H9 (cell line): ENCODE measurements at regions not wholly inside any gene's neighbourhood (a gene's known extent, or its start where the extent isn't known, plus 50 kb on each side); places are given as distances from the start of the nearest gene placed in this dataset.

Source experiments
- DNase-seq: peaks from one replicate; pipeline ENCODE4 v3.0.0-alpha.2; 2017
- H2AFZ ChIP-seq: one replicate; pipeline ENCODE4 v1.6.1; 2013; ENCODE audit warnings: mild to moderate bottlenecking, low read length, control low read depth, moderate library complexity
- H2AK5ac ChIP-seq: 2 replicates; pipeline ENCODE4 v1.6.1; 2013; ENCODE audit warnings: low read length, control low read depth, mixed read lengths; ENCODE audit not compliant: insufficient read length
- H2BK120ac ChIP-seq: one replicate; pipeline ENCODE4 v1.6.1; 2013; ENCODE audit warnings: low read depth, mild to moderate bottlenecking, low read length, control low read depth, inconsistent platforms; ENCODE audit not compliant: poor library complexity, severe bottlenecking
- H2BK12ac ChIP-seq: 2 replicates; pipeline ENCODE4 v1.6.1; 2013; ENCODE audit warnings: low read length, control low read depth, mixed read lengths, low read depth; ENCODE audit not compliant: insufficient read length
- H2BK15ac ChIP-seq: 2 replicates; pipeline ENCODE4 v1.6.1; 2013; ENCODE audit warnings: low read depth, low read length, control low read depth
- H2BK20ac ChIP-seq: one replicate; pipeline ENCODE4 v1.6.1; 2013; ENCODE audit warnings: low read depth, mild to moderate bottlenecking, low read length, control low read depth, inconsistent platforms; ENCODE audit not compliant: poor library complexity, severe bottlenecking
- H2BK5ac ChIP-seq: 2 replicates; pipeline ENCODE4 v1.6.1; 2013; ENCODE audit warnings: low read length, control low read depth, mixed read lengths; ENCODE audit not compliant: insufficient read length
- H3K14ac ChIP-seq: 2 replicates; pipeline ENCODE4 v1.6.1; 2013; ENCODE audit warnings: low read length, control low read depth; ENCODE audit not compliant: insufficient read depth
- H3K18ac ChIP-seq: 2 replicates; pipeline ENCODE4 v1.6.1; 2013; ENCODE audit warnings: low read depth, mild to moderate bottlenecking, mixed read lengths, low read length, control low read depth; ENCODE audit not compliant: insufficient read length
- H3K23ac ChIP-seq: 2 replicates; pipeline ENCODE4 v1.6.1; 2013; ENCODE audit warnings: low read length, control low read depth, mixed read lengths, low read depth; ENCODE audit not compliant: insufficient read length
- H3K23me2 ChIP-seq: 2 replicates; pipeline ENCODE4 v1.6.1; 2013; ENCODE audit warnings: low read depth, mild to moderate bottlenecking, mixed read lengths, low read length, control low read depth; ENCODE audit not compliant: insufficient read length, poor library complexity, severe bottlenecking
- H3K27ac ChIP-seq: 2 replicates; pipeline ENCODE4 v1.5.1; 2013; ENCODE audit warnings: low read length, control low read depth, mixed read lengths, low read depth; ENCODE audit not compliant: insufficient read length
- H3K27me3 ChIP-seq: 2 replicates; pipeline ENCODE4 v1.6.1; 2013; ENCODE audit warnings: low read length, control low read depth, inconsistent platforms; ENCODE audit not compliant: insufficient read depth
- H3K4ac ChIP-seq: 2 replicates; pipeline ENCODE4 v1.6.1; 2013; ENCODE audit warnings: low read depth, mild to moderate bottlenecking, control low read depth, inconsistent platforms, low read length, moderate library complexity
- H3K4me1 ChIP-seq: 2 replicates; pipeline ENCODE4 v1.6.1; 2013; ENCODE audit warnings: low read length, control low read depth, inconsistent platforms; ENCODE audit not compliant: insufficient read depth
- H3K4me2 ChIP-seq: 2 replicates; pipeline ENCODE4 v1.6.1; 2013; ENCODE audit warnings: low read length, control low read depth, mixed read lengths; ENCODE audit not compliant: insufficient read length, insufficient read depth
- H3K56ac ChIP-seq: 2 replicates; pipeline ENCODE4 v1.6.1; 2013; ENCODE audit warnings: low read depth, mild to moderate bottlenecking, mixed read lengths, low read length, control low read depth; ENCODE audit not compliant: insufficient read length
- H3K79me1 ChIP-seq: 2 replicates; pipeline ENCODE4 v1.6.1; 2013; ENCODE audit warnings: low read depth, mild to moderate bottlenecking, moderate library complexity, low read length, control low read depth, inconsistent platforms; ENCODE audit not compliant: insufficient read depth, poor library complexity, severe bottlenecking
- H3K79me2 ChIP-seq: 2 replicates; pipeline ENCODE4 v1.6.1; 2013; ENCODE audit warnings: low read length, control low read depth, inconsistent platforms; ENCODE audit not compliant: insufficient read depth
- H3K9ac ChIP-seq: 2 replicates; pipeline ENCODE4 v1.6.1; 2013; ENCODE audit warnings: low read length, control low read depth, mixed read lengths; ENCODE audit not compliant: insufficient read length; ENCODE audit errors: extremely low read depth
- H3K9me3 ChIP-seq: one replicate; pipeline ENCODE4 v1.6.1; 2013; ENCODE audit warnings: low read depth, low read length, inconsistent platforms; ENCODE audit not compliant: control insufficient read depth
- H3T11ph ChIP-seq: one replicate; pipeline ENCODE4 v1.6.1; 2013; ENCODE audit warnings: mild to moderate bottlenecking, low read length, control low read depth, inconsistent platforms
- H4K20me1 ChIP-seq: one replicate; pipeline ENCODE4 v1.6.1; 2013; ENCODE audit not compliant: control insufficient read depth, insufficient read length, insufficient read depth
- H4K5ac ChIP-seq: 2 replicates; pipeline ENCODE4 v1.6.1; 2013; ENCODE audit warnings: low read depth, mild to moderate bottlenecking, mixed read lengths, low read length, control low read depth; ENCODE audit not compliant: insufficient read length
- H4K8ac ChIP-seq: replicated peaks from 2 replicates; pipeline ENCODE4 v1.6.1; 2013; ENCODE audit warnings: low read length, control low read depth, mixed read lengths, low read depth; ENCODE audit not compliant: insufficient read length
- H4K91ac ChIP-seq: 2 replicates; pipeline ENCODE4 v1.6.1; 2013; ENCODE audit warnings: low read depth, mild to moderate bottlenecking, moderate library complexity, mixed read lengths, low read length, control low read depth; ENCODE audit not compliant: insufficient read length
- H3K27ac Mint-ChIP-seq, 3 experiments: 2 replicates in 2 of 3; 3 replicates in 1 of 3; pipeline ENCODE4 v1.8.0; 2020 to 2021; ENCODE audit warnings: mixed read lengths in 3 of 3, mild to moderate bottlenecking in 1 of 3, moderate library complexity in 1 of 3
- H3K27me3 Mint-ChIP-seq: 2 replicates; pipeline ENCODE4 v1.8.0; 2021; ENCODE audit warnings: low read depth, mild to moderate bottlenecking, moderate library complexity, mixed read lengths
- H3K36me3 Mint-ChIP-seq, 3 experiments: 2 replicates in 2 of 3; 3 replicates in 1 of 3; pipeline ENCODE4 v1.8.0; 2020 to 2021; ENCODE audit warnings: low read depth in 3 of 3, mixed read lengths in 3 of 3; ENCODE audit not compliant: insufficient read depth in 1 of 3
- H3K4me1 Mint-ChIP-seq, 2 experiments: 2 replicates each; pipeline ENCODE4 v1.8.0; 2020; ENCODE audit warnings: mixed read lengths in 2 of 2
- H3K4me3 Mint-ChIP-seq, 2 experiments: 2 replicates in 1 of 2; 3 replicates in 1 of 2; pipeline ENCODE4 v1.8.0; 2020 to 2021; ENCODE audit warnings: mild to moderate bottlenecking in 2 of 2, mixed read lengths in 2 of 2, moderate library complexity in 1 of 2
- H3K9me3 Mint-ChIP-seq, 2 experiments: 2 replicates in 1 of 2; 3 replicates in 1 of 2; pipeline ENCODE4 v1.8.0; 2020; ENCODE audit warnings: mild to moderate bottlenecking in 2 of 2, mixed read lengths in 2 of 2, moderate library complexity in 1 of 2
- WGBS: extraction: QIAGEN DNeasy Blood & Tissue Kit; methylation state at CpG from one replicate; pipeline ENCODE4 v1.1.7; 2013; ENCODE audit warnings: missing lambda C conversion rate, low lambda C conversion rate, mixed read lengths; ENCODE audit not compliant: insufficient read length; ENCODE audit errors: extremely low coverage; 5-methylcytosine and 5-hydroxymethylcytosine counted together
- TF ChIP-seq, protein P1 (sequence below): fragments of 200-600 bp; sonication (generic); conservative IDR thresholded peaks from 3 replicates; pipeline ENCODE4 v1.8.0; 2021; ENCODE audit warnings: antibody characterized with exemption, mild to moderate bottlenecking

DNA sequence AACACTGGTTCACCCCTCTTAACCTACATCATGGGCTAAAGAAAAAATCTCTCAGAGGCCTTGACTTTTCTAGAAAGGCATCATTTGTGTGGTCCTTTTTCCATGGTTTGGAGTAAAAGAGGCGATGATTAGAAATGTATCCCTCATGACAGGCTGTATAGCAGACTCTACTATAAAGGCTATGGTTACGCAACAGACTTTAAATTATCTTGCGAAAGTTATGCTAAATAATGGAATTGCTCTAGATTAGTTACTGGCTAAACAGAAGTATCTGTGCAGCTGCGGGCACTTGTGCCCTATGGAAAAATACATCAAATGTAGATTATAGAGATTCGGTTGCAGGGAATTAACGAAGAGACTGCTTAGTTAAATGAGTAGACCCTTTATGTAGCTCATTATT, 101.6 kb downstream of the TMEM47 start:
- H4K5ac ChIP-seq, result no peak overlapping the region
- peaks cover 58 to 67% of the 10 kb centered on the region in 2 experiments for H3K4me1 Mint-ChIP-seq
- no CpG with 5 or more reads among the region's 6 CpGs for WGBS
- H2BK20ac ChIP-seq, result no peak overlapping the region
- H3K23ac ChIP-seq, result no peak overlapping the region
- H2BK15ac ChIP-seq, result no peak overlapping the region
- H3K79me1 ChIP-seq, result no peaks in the 10 kb centered on the region
- H2AK5ac ChIP-seq, result no peak overlapping the region
- H4K20me1 ChIP-seq, result no peaks in the 10 kb centered on the region
- H3K56ac ChIP-seq, result no peak overlapping the region
- H3K4me2 ChIP-seq, result no peak overlapping the region
- H3K27ac Mint-ChIP-seq, result no peak overlapping the region
- no peaks in the 10 kb centered on the region for H3K23me2 ChIP-seq
- H3K9ac ChIP-seq, result no peak overlapping the region
- H4K91ac ChIP-seq, result no peak overlapping the region
- DNase-seq, result no peak
- no peak overlapping the region for H3K14ac ChIP-seq
- peaks cover 39% of the 10 kb centered on the region for H3K27me3 Mint-ChIP-seq
- H2BK12ac ChIP-seq, result no peak overlapping the region
- H3K4me3 Mint-ChIP-seq, result no peak overlapping the region
- no peaks in the 10 kb centered on the region for H3K9me3 ChIP-seq
- no peak overlapping the region for H3T11ph ChIP-seq
- TF ChIP-seq, protein P1, sequence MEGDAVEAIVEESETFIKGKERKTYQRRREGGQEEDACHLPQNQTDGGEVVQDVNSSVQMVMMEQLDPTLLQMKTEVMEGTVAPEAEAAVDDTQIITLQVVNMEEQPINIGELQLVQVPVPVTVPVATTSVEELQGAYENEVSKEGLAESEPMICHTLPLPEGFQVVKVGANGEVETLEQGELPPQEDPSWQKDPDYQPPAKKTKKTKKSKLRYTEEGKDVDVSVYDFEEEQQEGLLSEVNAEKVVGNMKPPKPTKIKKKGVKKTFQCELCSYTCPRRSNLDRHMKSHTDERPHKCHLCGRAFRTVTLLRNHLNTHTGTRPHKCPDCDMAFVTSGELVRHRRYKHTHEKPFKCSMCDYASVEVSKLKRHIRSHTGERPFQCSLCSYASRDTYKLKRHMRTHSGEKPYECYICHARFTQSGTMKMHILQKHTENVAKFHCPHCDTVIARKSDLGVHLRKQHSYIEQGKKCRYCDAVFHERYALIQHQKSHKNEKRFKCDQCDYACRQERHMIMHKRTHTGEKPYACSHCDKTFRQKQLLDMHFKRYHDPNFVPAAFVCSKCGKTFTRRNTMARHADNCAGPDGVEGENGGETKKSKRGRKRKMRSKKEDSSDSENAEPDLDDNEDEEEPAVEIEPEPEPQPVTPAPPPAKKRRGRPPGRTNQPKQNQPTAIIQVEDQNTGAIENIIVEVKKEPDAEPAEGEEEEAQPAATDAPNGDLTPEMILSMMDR, result no peak
- H4K8ac ChIP-seq, result no peak overlapping the region
- H2BK5ac ChIP-seq, result no peak overlapping the region
- H3K9me3 Mint-ChIP-seq, result peaks cover 3 to 63% of the 10 kb centered on the region in 2 experiments; a peak in 4 of 5 replicates
- peaks cover 0 to 5% (median 4%) of the 10 kb centered on the region in 3 experiments; a peak in 5 of 7 replicates for H3K36me3 Mint-ChIP-seq
- H3K79me2 ChIP-seq, result no peaks in the 10 kb centered on the region
- H2AFZ ChIP-seq, result no peak overlapping the region
- no peak overlapping the region for H2BK120ac ChIP-seq
- H3K18ac ChIP-seq, result no peak overlapping the region
- no peaks in the 10 kb centered on the region; the same call in 1 of the 2 replicates for H3K27me3 ChIP-seq
- peaks cover 17% of the 10 kb centered on the region; the same call in 1 of the 2 replicates for H3K4me1 ChIP-seq
- H3K4ac ChIP-seq, result no peak overlapping the region
- H3K27ac ChIP-seq, result no peak overlapping the region
